RWPE1 (cell line): ENCODE measurements at regions not wholly inside any gene's neighbourhood (a gene's known extent, or its start where the extent isn't known, plus 50 kb on each side); places are given as distances from the start of the nearest gene placed in this dataset.

Experiments
- CTCF ChIA-PET: fragments of 350-600 bp; sonication (Branson Sonifier 250); formaldehyde crosslinking; extraction: SDS; loops from one replicate; lab custom pipeline; 2021; lab: Yijun Ruan, JAX
- POLR2A ChIA-PET: fragments of 400-600 bp; formaldehyde crosslinking; extraction: SDS; loops from one replicate; lab custom pipeline; 2020; ENCODE audit warnings: antibody characterized with exemption; ENCODE audit not compliant: low non-redundant PET; lab: Yijun Ruan, JAX
- DNase-seq: peaks from one replicate; pipeline ENCODE4 v3.0.0; 2012; ENCODE audit warnings: low spot score
- H3K27ac ChIP-seq: fragments of 450-650 bp; 2 replicates; pipeline ENCODE4 v1.5.1; 2017
- TF ChIP-seq, protein P1 (sequence below): fragments of 450-650 bp; conservative IDR thresholded peaks from 2 replicates; pipeline ENCODE4 v1.5.1; 2017; ENCODE audit warnings: low read depth, mild to moderate bottlenecking

DNA sequence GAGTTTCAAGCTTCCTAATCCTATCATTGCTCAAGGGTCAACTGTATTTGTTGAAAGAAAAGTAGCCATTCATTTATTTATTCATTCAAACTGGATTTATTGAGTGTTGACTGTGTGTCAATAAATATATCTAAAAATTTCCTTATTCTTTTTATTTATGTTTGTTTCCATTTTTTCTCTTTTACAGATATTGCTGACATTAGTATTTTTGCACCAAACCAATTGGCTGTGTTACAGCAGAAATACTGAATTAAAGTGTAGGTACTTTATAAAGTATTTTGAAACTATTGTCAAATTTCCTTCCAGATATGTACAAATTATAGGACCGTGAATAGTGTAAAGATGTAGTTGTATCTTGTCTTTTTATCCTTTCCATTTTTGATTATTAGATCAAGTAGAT is 692.0 kb upstream of the SLC10A2 start:
- CTCF ChIA-PET, result interaction anchor here (0.5 kb wide), 1 partner anchor 743 kb away, joined by 3 read pairs; no protein-coding TSS in a partner anchor

DNA sequence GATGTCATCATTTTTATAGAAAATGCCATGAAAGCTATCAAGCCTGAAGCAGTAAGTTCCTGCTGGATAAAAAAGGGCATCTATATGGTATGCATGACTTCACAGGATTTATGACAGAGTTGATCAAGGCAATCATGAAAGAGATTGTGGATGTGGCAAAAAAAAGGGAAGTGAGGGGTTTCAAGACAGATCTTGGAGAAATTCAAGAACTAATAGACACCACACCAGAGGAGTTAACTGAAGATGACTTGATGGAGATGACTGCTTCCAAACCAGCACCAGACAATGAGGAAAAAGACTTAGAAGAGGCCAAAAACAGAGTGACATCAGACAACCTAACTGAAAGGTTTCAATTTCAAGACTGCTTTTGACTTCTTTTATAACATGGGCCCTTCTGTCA is 691.1 kb upstream of the SLC10A2 start:
- CTCF ChIA-PET, result no interaction called here
- no peak for DNase-seq
- TF ChIP-seq, protein P1, sequence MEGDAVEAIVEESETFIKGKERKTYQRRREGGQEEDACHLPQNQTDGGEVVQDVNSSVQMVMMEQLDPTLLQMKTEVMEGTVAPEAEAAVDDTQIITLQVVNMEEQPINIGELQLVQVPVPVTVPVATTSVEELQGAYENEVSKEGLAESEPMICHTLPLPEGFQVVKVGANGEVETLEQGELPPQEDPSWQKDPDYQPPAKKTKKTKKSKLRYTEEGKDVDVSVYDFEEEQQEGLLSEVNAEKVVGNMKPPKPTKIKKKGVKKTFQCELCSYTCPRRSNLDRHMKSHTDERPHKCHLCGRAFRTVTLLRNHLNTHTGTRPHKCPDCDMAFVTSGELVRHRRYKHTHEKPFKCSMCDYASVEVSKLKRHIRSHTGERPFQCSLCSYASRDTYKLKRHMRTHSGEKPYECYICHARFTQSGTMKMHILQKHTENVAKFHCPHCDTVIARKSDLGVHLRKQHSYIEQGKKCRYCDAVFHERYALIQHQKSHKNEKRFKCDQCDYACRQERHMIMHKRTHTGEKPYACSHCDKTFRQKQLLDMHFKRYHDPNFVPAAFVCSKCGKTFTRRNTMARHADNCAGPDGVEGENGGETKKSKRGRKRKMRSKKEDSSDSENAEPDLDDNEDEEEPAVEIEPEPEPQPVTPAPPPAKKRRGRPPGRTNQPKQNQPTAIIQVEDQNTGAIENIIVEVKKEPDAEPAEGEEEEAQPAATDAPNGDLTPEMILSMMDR, result no peak
- POLR2A ChIA-PET, result no interaction called here
- no peak overlapping the region for H3K27ac ChIP-seq

More for the DNA sequence above, 692.0 kb upstream of the SLC10A2 start:
- no peak overlapping the region for H3K27ac ChIP-seq
- DNase-seq, result no peak
- TF ChIP-seq, protein P1, result no peak
- POLR2A ChIA-PET, result no interaction called here

DNA sequence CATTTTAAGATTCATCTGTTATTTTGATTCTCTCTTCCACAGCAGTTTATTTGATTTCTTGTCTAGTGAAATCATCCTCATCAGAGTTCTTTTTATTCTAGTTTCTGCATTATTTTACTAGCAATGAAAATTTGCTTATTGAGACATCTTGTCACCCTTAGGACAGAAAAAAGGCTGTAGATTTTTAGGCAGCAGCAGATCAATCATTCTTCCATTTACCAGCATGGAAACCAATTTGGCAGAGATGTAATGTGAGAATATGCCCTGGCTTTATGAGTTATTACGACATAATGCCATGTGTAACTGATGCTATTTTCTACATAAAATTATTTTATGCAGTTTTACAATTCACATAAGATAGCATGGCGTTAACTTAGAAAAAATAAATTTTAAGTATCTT is 688.6 kb upstream of the SLC10A2 start:
- CTCF ChIA-PET, result no interaction called here
- TF ChIP-seq, protein P1, result no peak
- H3K27ac ChIP-seq, result no peak overlapping the region
- DNase-seq, result no peak
- POLR2A ChIA-PET, result no interaction called here

DNA sequence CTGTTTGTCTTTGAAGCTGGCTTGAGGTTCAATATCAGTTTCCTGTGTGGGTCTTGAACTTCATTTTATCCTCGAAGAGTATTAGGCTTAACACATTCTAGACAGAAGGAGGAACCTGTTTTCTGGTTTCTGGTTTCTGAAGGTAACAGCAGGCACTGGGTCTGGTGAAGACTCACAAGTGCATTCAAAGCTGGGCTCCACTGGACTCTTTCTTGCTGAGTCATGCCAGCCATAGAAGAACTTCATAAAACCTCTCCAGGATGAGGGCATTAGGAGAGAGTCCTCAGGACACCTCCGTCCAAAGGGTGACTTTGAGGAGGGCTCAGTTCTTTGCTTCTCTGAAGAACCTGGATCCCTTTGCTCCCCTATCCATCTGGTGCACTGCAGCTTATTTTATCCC is 668.6 kb upstream of the SLC10A2 start:
- TF ChIP-seq, protein P1, result no peak
- POLR2A ChIA-PET, result no interaction called here
- DNase-seq, result no peak
- CTCF ChIA-PET, result no interaction called here
- no peak overlapping the region for H3K27ac ChIP-seq

DNA sequence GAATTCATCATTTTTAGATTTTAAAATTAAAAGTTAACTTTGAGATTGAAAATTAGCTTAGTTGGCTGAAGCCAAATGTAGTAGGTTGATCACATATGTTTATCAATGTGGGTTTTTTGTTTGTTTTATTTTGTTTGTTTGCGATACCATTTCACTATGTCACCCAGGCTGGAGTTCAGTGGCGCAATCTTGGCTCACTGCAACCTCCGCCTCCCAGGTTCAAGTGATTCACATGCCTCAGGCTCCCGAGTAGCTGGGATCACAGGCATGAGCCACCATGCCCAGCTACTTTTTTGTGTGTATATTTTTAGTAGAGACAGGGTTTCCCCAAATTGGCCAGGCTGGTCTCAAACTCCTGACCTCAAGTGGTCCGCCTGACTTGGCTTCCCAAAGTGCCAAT is 665.7 kb upstream of the SLC10A2 start:
- no peak for DNase-seq
- ChIA-PET POLR2A (no interaction called here), CTCF (no interaction called here)
- TF ChIP-seq, protein P1, result no peak
- no peak overlapping the region for H3K27ac ChIP-seq

DNA sequence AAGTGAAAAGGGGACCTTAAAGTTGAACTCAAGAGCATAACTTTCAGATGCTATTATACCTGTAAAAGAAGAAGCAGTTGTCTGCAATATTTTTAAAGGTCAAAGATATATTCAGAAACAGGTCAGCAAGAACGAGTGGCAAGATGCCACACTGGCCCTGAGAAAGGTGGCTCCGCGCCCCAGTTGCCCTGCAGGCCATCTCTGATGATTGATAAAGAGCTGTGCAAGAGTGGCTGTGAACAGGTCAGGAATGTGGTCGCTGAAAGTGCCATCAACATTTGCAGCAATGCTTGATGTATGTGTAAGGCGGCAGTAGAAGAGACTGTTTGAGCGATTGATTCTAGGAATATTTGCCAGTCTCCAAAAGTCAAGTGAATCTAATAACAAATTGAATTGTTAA is 664.2 kb upstream of the SLC10A2 start:
- POLR2A ChIA-PET, result no interaction called here

More for the DNA sequence above, 664.2 kb upstream of the SLC10A2 start:
- CTCF ChIA-PET, result interaction anchor here (0.7 kb wide), 1 partner anchor 12 kb away, joined by 3 read pairs; no protein-coding TSS in a partner anchor
- DNase-seq, result no peak
- TF ChIP-seq, protein P1, result no peak
- H3K27ac ChIP-seq, result no peak overlapping the region
